Heart left ventricle (tissue), 16 donors: ENCODE measurements at regions not wholly inside any gene's neighbourhood (a gene's known extent, or its start where the extent isn't known, plus 50 kb on each side); places are given as distances from the start of the nearest gene placed in this dataset.

ENCODE experiments used
- ATAC-seq, 4 donors: fragments of 200-7000 bp; cut with Tn5 transposase; one replicate each; pipeline ENCODE4 v1.9.1; 2020 to 2022; ENCODE audit warnings: moderate library complexity in 4 of 4, mild to moderate bottlenecking in 3 of 4, moderate number of reproducible peaks in 1 of 4
- DNase-seq, 5 donors: peaks; one replicate each; pipeline ENCODE4 v3.0.0-alpha.2; 2020
- H3K27ac ChIP-seq, 12 donors: fragments of 200-600 bp; sonication (generic) in 4 of 12; one replicate each; pipeline versions ENCODE4 v1.5.0 to v1.8.0; 2016 to 2022; ENCODE audit warnings: mild to moderate bottlenecking in 2 of 12
- H3K27me3 ChIP-seq, 9 donors: fragments of 200-600 bp; sonication (generic) in 2 of 9; one replicate each; pipeline versions ENCODE4 v1.5.1 to v1.8.0; 2016 to 2022; ENCODE audit warnings: mild to moderate bottlenecking in 3 of 9
- H3K36me3 ChIP-seq, 9 donors: fragments of 200-600 bp; sonication (generic) in 2 of 9; one replicate each; pipeline versions ENCODE4 v1.5.0 to v1.8.0; 2018 to 2022; ENCODE audit warnings: mild to moderate bottlenecking in 2 of 9
- H3K4me1 ChIP-seq, 12 donors: fragments of 200-600 bp; sonication (generic) in 4 of 12; one replicate each; pipeline versions ENCODE4 v1.5.0 to v1.8.0; 2016 to 2022; ENCODE audit warnings: mild to moderate bottlenecking in 3 of 12
- H3K4me3 ChIP-seq, 12 donors: fragments of 200-600 bp; sonication (generic) in 4 of 12; one replicate each; pipeline versions ENCODE4 v1.5.0 to v1.8.0; 2017 to 2022; ENCODE audit warnings: mild to moderate bottlenecking in 9 of 12, moderate library complexity in 4 of 12
- H3K9me3 ChIP-seq, 12 donors: fragments of 200-600 bp; sonication (generic) in 4 of 12; one replicate each; pipeline versions ENCODE4 v1.5.0 to v1.8.0; 2016 to 2022; ENCODE audit warnings: mild to moderate bottlenecking in 1 of 12
- POLR2A ChIP-seq, 2 donors: fragments of 450-650 bp; IDR thresholded peaks; one replicate each; pipeline ENCODE4 v1.6.1; 2017; ENCODE audit warnings: antibody characterized with exemption in 2 of 2, mild to moderate bottlenecking in 2 of 2, moderate library complexity in 2 of 2
- WGBS, 4 donors: extraction: QIAGEN DNeasy Blood & Tissue Kit in 2 of 4; methylation state at CpG; one replicate each; pipeline versions ENCODE4 v1.1.5 to v1.1.7; 2013 to 2018; 5-methylcytosine and 5-hydroxymethylcytosine counted together
- intact Hi-C, 10 donors: fragments of 100-400 bp; cut with DNase I; formaldehyde crosslinking; loops; one replicate each; pipeline versions ENCODE4 v1.11.1 to v1.14.2; 2022
- TF ChIP-seq, protein P1 (sequence below), 12 donors: fragments of 200-600 bp; sonication (generic) in 4 of 12; IDR thresholded peaks; one replicate each; pipeline versions ENCODE4 v1.5.0 to v1.8.0; 2018 to 2022; ENCODE audit warnings: antibody characterized with exemption in 12 of 12, mild to moderate bottlenecking in 5 of 12
- donor health status: ischemic (EF 13 %, LVEDD 7.1; RV severe dilation, severe dysfunction).
- donor health status: healthy with polysubstance abuse.
- donor health status: DM: no; HTN: yes; CAD: no.
- donor health status: DM: no; HTN: no; CAD: no.
- donor health status: ischemic (EF 25% LVEDD 6.9; RV normal size, moderate dysfunction).
- donor health status: ischemic (EF 25% LVEDD 5.7; RV mildly dilated, moderate dysfunction).
- donor health status: healthy.
- donor health status: DM: yes; HTN: yes; CAD: no.
- donor health status: ischemic (EF 35%, LVEDD 5.7; RV mildly dilated, moderate dysfunction).
- donor health status: nonischemic (EF 11% LVEDD 7.7; RV severe dilation, severe dysfunction).
- donor health status: DM: yes; HTN: yes; CAD: no.
- donor health status: PGD.
- donor health status: ischemic (EF 29% LVEDD 5.4; RV normal size, mild dysfunction).
- donor health status: nonischemic (EF 23%, LVEDD 6.1; RV moderate dilation, normal function).

DNA sequence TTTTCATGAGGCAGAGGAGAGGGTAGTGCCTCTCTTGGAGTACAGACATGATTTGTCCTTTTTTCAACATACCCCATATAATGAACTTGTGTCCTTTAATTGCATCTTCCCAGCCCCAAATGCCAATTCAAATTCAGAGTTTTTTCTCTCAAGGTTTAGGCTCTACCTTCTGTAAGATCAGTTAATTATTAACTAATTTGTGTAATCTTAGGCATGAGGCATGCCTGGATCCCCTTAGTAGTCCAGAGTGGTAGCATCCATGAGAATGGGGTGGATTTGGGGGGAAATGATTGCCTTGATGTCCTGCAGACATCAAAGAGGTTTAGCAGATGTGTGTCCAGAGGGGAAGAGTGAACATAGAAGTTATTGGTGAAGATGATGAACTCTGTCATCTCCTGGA, 533.3 kb downstream of the LRRC70 start:
- TF ChIP-seq, protein P1, sequence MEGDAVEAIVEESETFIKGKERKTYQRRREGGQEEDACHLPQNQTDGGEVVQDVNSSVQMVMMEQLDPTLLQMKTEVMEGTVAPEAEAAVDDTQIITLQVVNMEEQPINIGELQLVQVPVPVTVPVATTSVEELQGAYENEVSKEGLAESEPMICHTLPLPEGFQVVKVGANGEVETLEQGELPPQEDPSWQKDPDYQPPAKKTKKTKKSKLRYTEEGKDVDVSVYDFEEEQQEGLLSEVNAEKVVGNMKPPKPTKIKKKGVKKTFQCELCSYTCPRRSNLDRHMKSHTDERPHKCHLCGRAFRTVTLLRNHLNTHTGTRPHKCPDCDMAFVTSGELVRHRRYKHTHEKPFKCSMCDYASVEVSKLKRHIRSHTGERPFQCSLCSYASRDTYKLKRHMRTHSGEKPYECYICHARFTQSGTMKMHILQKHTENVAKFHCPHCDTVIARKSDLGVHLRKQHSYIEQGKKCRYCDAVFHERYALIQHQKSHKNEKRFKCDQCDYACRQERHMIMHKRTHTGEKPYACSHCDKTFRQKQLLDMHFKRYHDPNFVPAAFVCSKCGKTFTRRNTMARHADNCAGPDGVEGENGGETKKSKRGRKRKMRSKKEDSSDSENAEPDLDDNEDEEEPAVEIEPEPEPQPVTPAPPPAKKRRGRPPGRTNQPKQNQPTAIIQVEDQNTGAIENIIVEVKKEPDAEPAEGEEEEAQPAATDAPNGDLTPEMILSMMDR (IDR thresholded peaks at IDR 0.05): no peak
- no peak for TF ChIP-seq POLR2A (IDR thresholded peaks at IDR 0.05)
- H3K27me3 ChIP-seq: no peaks in the 10 kb centered on the region

DNA sequence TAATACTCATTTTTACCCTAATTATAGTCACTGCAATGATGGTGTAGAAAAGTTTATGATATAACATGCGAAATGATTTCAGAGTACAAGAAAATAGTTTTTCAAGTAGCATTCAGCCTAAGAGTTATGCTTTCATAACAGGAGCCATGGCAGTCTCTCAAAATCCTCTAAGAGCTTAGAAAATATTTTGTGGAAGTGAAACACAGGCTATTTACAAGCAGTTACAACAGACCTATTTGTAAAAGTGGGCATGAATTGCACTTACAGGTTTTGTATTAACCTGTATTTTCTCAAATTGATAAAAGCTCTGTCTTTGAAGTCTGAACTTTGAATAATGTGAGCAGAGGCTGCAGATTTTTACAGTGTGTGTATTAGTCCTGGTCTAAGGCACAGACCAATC, 523.3 kb downstream of the LRRC70 start:
- DNase-seq (no peak), ATAC-seq (no peak)
- WGBS, 4 donors: 88 to 96% (median 90%) methylated on average over 1 of the region's 1 CpG
- Histone ChIP-seq H3K4me1 (no peaks in the 10 kb centered on the region), H3K4me3 (no peak overlapping the region), H3K27ac (no peak overlapping the region), H3K9me3 (no peaks in the 10 kb centered on the region), H3K27me3 (no peaks in the 10 kb centered on the region), H3K36me3 (no peaks in the 10 kb centered on the region)
- intact Hi-C loops: no loop called here
- TF ChIP-seq, protein P1 (IDR thresholded peaks at IDR 0.05): no peak
- no peak for TF ChIP-seq POLR2A (IDR thresholded peaks at IDR 0.05)

More for the DNA sequence above, 533.3 kb downstream of the LRRC70 start:
- H3K4me3 ChIP-seq: no peak overlapping the region
- intact Hi-C loops: no loop called here
- ATAC-seq: no peak
- DNase-seq: no peak
- H3K27ac ChIP-seq: no peak overlapping the region
- no peaks in the 10 kb centered on the region for H3K4me1 ChIP-seq
- no peaks in the 10 kb centered on the region for H3K36me3 ChIP-seq
- no peaks in the 10 kb centered on the region for H3K9me3 ChIP-seq

DNA sequence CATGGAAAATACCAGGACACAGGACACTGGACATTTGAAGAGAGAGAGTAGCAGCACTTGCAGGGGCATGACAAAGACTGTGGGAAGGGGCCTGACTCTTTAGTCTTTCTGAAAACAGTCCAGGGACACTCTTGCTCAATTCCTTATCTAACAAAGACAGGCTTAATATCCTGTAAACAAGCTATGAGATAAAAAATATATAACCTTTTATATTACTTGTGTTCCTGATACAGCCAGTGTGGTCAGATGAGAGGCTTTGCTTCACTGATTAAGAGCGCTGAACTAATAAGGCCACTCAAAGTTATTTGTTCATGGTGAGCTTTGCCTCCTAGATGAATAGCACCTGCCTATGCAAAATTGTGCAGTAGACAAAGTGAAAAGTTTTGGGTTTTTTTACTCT, 518.7 kb downstream of the LRRC70 start:
- no peak overlapping the region for H3K27ac ChIP-seq
- intact Hi-C loops: no loop called here
- H3K27me3 ChIP-seq: no peaks in the 10 kb centered on the region
- WGBS, 4 donors: 89 to 96% (median 94%) methylated on average over 1 of the region's 1 CpG
- no peak for TF ChIP-seq POLR2A (IDR thresholded peaks at IDR 0.05)
- TF ChIP-seq, protein P1 (IDR thresholded peaks at IDR 0.05): no peak
- peaks cover 0 to under 1% (median 0%) of the 10 kb centered on the region in 12 donors for H3K9me3 ChIP-seq
- no peaks in the 10 kb centered on the region for H3K4me1 ChIP-seq
- ATAC-seq (no peak), DNase-seq (no peak)
- no peaks in the 10 kb centered on the region for H3K36me3 ChIP-seq
- no peak overlapping the region for H3K4me3 ChIP-seq

DNA sequence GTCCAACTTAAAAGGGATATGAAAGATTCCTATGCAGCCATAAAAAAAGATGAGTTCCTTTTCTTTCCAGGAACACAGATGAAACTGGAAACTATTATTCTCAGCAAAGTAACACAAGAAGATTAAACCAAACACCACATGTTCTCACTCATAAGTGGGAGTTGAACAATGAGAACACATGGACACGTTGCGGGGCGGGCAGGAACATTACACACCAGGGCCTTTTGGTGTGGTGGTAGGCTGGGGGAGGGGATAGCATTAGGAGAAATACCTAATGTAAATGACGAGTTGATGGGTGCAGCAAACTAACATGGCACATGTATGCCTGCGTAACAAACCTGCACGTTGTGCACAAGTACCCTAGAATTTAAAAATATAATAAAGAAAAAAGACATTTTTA, 516.1 kb downstream of the LRRC70 start:
- H3K36me3 ChIP-seq: no peaks in the 10 kb centered on the region
- no peak for DNase-seq
- intact Hi-C loops: no loop called here
- H3K4me3 ChIP-seq: no peak overlapping the region
- no peak overlapping the region for H3K27ac ChIP-seq
- no peaks in the 10 kb centered on the region for H3K4me1 ChIP-seq
- ATAC-seq: no peak
- no peaks in the 10 kb centered on the region for H3K27me3 ChIP-seq
- peaks cover 0 to 6% (median 0%) of the 10 kb centered on the region in 12 donors for H3K9me3 ChIP-seq
- WGBS, 4 donors: 81 to 87% (median 84%) methylated on average over 6 of the region's 6 CpGs
- TF ChIP-seq POLR2A (IDR thresholded peaks at IDR 0.05): no peak
- TF ChIP-seq, protein P1 (IDR thresholded peaks at IDR 0.05): no peak
